ENCODE measurements at regions not wholly inside any gene's neighbourhood (a gene's known extent, or its start where the extent isn't known, plus 50 kb on each side); places are given as distances from the start of the nearest gene placed in this dataset.
"Not testable (repeated sequence)": the region's sequence is repeated elsewhere in the genome, so short reads cannot be mapped to it uniquely, and the experiment has no call there.

GRCh38 chr4:186775902-186776301 lies 52.2 kb upstream of the FAT1 start:
- no peak for FAIRE-seq

- FAIRE-seq: no peak
Measured at GRCh38 chr4:186778134-186778533, 54.5 kb upstream of the FAT1 start.

- FAIRE-seq: no peak
Measured at GRCh38 chr4:186780291-186781031, 56.8 kb upstream of the FAT1 start.

- FAIRE-seq: no peak
Measured at GRCh38 chr4:186781032-186781917, 57.6 kb upstream of the FAT1 start.

- no peak for FAIRE-seq
Measured at GRCh38 chr4:186782302-186782701, 58.6 kb upstream of the FAT1 start.

- no peak for FAIRE-seq
Measured at GRCh38 chr4:186787536-186787935, 63.9 kb upstream of the FAT1 start.

GRCh38 chr4:186789651-186790050 lies 66.0 kb upstream of the FAT1 start:
- FAIRE-seq: no peak

- no peak for FAIRE-seq
Measured at GRCh38 chr4:186790630-186791029, 67.0 kb upstream of the FAT1 start.

GRCh38 chr4:186792728-186793366 lies 69.2 kb upstream of the FAT1 start:
- no peak for FAIRE-seq

- FAIRE-seq: no peak
Measured at GRCh38 chr4:186798951-186799659, 75.4 kb upstream of the FAT1 start.

- no peak for FAIRE-seq
Measured at GRCh38 chr4:186805020-186805820, 81.6 kb upstream of the FAT1 start.

GRCh38 chr4:186805917-186806316 lies 82.3 kb upstream of the FAT1 start:
- not testable (repeated sequence) for FAIRE-seq

GRCh38 chr4:186806679-186807421 lies 83.2 kb upstream of the FAT1 start:
- FAIRE-seq: no peak

GRCh38 chr4:186807808-186808629 lies 84.4 kb upstream of the FAT1 start:
- no peak for FAIRE-seq

- no peak for FAIRE-seq
Measured at GRCh38 chr4:186808630-186809018, 85.0 kb upstream of the FAT1 start.

- FAIRE-seq: no peak
Measured at GRCh38 chr4:186809070-186809469, 85.4 kb upstream of the FAT1 start.

GRCh38 chr4:186810613-186811150 lies 87.0 kb upstream of the FAT1 start:
- FAIRE-seq: no peak

- FAIRE-seq: no peak
Measured at GRCh38 chr4:186812592-186812991, 88.9 kb upstream of the FAT1 start.

- no peak for FAIRE-seq
Measured at GRCh38 chr4:186813377-186814068, 89.9 kb upstream of the FAT1 start.
